ENCODE measurements at regions not wholly inside any gene's neighbourhood (a gene's known extent, or its start where the extent isn't known, plus 50 kb on each side); places are given as distances from the start of the nearest gene placed in this dataset.
"Not testable (repeated sequence)": the region's sequence is repeated elsewhere in the genome, so short reads cannot be mapped to it uniquely, and the experiment has no call there.

DNA sequence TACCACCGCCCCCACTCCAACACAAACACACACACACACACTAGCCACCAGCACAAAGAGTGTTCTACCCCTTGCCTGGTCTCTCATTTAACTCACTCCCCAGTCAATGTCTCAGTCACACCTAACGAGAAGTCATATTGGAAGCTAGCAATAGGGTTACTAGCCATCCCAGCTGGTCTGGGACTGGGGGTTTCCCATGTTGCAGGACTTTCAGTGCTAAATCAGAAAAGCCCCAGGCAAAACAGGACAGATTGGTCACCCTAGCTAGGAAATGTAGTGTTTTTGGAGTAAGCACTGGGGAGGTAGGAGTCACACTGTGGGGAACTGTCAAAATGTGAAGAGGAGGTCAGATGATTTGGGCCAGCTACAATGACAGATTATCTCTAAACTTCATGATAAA is 158.1 kb downstream of the UNC5CL start:
- DNase-seq: no peak

- DNase-seq: no peak
These were observed 159.9 kb downstream of the UNC5CL start for GRCh38 chr6:40879169-40879568.

- no peak for DNase-seq
These were observed 161.7 kb downstream of the UNC5CL start for GRCh38 chr6:40877362-40877761.

DNA sequence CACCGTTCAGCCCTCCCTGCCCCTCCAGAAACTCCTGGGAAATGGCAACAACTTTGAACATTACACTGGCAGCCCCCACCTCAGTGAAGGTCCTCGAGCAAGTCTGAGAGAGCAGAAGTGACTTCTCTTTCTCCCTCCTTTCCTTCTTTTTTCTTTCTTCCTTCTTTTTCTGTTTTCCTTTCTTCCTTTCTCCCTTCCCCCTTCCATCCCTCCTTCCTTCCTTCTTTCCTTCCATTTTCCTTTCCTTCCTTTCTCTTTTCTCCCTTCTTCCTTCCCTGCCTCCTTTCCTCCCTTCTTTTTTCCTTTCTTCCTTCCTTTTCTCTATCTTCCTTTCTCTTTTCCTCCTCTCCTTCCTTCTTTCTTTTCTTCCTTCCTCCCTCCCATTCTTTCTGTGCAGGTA is 162.7 kb downstream of the UNC5CL start:
- no peak for DNase-seq

GRCh38 chr6:40874495-40874894 is 164.5 kb downstream of the UNC5CL start:
- DNase-seq: no peak

DNA sequence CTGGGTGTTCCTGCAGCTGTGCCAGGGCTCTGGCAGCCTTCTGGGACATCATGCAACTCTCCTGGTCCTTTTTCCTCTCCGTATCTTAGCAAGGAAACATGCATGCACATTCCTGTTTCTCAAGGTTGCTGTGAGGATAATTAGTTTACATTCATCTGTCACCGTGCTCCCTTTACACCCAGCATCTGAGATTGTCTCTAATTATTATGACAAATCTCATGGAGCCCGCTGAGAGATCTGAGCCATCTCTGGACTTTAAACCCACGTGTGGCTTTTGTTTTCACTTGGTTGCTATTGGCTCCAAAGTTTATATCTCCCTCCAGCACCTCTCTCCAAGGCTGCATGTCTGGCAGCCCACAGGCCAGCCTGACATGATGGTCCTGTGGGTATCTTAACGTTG is 167.6 kb downstream of the UNC5CL start:
- DNase-seq: no peak

GRCh38 chr6:40868089-40868865 is 170.7 kb downstream of the UNC5CL start:
- not testable (repeated sequence) for DNase-seq

DNA sequence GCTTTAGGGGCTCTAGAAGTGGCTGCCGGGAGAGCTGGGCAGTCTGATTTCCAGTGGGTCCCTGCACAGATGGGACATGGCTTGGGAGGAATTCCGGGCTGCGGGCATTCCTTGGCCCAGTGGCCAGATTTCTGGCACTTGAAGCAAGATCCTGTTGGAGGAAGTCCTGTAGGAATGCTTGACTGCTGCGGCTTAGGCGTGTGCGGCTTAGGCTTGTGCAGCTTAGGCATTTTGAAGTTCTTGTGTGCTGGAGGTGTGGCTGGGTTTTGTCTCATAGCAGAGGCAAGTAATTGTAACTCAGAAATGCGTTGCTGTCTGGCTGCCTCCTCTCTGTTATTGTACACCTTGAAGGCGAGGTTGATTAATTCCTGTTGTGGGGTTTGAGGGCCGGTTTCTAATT is 171.5 kb downstream of the UNC5CL start:
- DNase-seq: not testable (repeated sequence)

DNA sequence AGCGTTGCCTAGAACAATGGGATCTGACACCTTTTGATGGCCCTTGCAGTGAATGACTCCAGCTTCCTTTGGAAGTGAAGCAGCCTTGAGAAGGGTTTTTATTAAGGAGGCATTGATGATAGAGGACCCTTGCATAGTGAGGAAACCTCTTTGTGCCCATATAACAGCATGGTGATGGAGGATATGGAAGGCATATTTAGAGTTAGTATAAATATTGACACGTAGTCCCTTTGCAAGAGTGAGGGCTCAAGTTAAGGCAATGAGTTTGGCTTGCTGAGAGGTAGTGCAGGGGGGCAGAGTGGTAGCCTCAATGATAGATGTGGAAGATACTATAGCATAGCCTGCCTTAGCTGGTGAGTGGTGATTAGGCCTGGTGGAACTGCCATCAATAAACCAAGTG is 173.8 kb downstream of the UNC5CL start:
- not testable (repeated sequence) for DNase-seq

DNA sequence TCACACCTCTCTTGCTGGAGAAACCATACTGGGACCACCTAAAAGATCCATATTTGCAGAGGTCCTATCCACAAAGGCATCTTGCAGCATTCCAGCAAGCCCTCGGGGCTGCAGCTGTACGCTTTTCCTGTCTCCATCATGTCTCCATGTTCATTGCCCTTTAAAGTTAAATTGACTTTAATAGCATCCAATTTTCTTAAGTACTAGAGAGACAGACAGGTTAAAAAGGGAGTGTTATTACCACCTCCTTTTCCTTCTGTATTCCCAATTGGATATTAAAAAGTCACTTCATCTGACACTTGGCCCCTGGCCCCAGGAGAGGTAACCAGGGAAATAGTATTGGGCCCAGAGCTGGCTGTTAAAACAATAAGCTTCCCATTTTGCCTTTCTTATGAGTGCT is 178.6 kb downstream of the UNC5CL start:
- DNase-seq: no peak

- no peak for DNase-seq
These were observed 182.8 kb downstream of the UNC5CL start for GRCh38 chr6:40856271-40856670.

- DNase-seq: no peak
These were observed 183.7 kb downstream of the UNC5CL start for GRCh38 chr6:40855168-40855880.

DNA sequence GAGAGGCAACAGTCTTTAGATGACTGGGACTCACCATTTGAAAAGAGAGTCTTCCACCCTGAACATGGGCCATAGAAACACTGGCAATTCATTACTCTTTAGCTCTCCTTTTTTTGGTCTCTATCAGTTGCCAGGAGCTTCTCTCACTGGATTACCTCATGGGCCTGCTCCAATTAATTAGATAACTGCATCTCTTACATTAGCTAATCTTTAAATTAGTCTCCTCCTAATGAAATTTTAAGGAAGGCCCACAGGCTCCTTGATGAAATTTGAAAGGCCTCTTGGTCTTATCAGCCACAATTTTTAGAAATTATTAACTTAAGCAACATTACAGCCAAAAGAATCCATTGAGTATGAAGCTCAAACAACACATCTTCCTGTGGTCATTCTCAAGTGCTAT is 184.4 kb downstream of the UNC5CL start:
- no peak for DNase-seq

DNA sequence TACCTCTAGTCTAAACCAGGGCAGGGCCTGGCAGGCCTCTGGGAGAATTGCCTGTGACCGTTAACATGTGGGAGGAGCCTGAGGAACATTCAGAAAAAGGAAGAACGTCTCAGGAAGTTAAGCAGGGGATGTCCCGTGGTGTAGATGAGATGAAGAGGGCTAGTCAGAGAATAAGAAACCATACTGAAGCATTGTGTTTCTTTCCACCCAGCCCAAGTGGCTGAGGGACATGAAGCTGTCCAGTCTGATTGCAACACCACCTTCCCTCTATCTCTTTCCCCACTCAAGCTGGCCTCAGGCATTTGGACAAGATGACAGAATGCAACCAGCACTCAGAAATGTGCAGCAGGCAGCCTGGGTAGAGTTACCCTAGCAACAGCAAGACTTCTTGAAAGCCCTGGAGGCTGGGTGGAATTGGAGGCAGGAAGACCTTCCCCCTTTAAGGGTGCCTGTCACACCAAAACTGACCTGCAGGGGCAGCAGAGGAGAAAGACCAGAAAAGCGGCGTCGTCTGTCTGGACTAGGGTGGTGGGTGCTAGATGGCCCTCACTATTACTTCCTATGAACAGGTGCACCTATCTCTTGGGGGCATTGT is 186.1 kb downstream of the UNC5CL start:
- DNase-seq: no peak

DNA sequence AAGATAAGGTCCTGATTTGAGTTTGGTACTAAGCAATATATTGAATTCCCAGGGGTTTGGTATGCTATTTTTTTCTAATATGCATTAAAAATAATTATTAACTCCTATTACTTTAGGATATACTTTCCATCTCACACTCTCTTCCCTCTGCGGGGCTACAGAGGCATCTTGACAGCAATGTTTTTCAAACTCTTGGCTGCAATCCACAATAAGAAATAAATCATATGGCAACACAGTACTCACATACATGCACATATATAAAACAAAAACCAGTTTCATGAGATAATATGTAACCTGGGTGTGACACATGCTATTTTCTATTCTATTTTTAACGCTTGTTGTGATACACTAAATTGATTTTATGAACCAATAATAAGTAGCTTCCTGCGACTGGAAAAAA is 189.5 kb downstream of the UNC5CL start:
- no peak for DNase-seq

DNA sequence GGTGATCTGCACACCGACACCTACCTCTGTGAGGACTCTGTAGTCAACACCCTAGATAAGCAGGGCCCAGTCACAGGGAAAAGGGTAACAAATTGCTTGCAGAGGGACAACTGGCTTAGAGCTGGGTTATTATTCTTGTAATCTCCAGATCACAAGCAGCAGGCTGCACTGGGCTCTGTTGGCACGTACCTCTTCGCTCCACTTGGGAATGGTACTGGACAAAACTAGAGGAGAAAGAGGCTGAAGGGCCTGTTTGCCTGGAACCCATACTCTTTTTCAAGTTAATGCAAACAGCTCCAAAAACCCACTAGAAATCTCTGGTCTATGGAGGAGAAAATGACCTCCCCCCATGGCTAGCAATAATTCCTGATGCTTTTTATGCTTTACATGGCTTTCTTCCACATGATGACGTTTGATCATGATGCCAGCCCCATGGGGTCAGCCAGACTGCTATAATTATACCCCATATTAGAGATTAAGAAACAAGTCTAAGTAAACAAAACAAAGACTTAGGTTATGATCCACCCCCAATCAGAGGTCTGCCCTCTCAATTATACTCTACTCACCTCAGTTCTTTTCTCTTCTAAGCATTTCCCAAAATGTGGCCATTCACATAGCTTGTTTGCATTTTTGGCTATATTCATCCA is 190.0 kb downstream of the UNC5CL start:
- DNase-seq: no peak

GRCh38 chr6:40848038-40848437 is 191.0 kb downstream of the UNC5CL start:
- no peak for DNase-seq

GRCh38 chr6:40845553-40845952 is 193.5 kb downstream of the UNC5CL start:
- peak; percentile 16 for DNase-seq

GRCh38 chr6:40844246-40844645 is 194.8 kb downstream of the UNC5CL start:
- no peak for DNase-seq

DNA sequence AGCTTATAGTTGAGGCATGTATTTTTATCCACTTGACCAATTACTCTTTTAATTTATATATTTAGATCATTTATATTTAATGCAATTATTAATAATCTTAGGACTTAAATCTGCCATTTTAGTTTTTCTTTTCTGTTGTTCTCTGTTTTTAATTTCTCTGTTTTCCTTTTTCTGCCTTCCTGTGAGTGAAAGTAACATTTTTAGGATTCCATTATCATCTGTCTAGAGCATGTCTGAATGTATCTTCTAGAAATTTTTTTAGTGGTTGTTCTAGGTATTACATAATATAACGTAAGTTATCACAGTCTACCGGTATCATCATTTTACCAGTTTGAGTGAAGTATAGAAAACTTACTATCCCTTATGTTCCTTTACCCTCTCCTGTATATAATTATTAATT is 197.3 kb downstream of the UNC5CL start:
- DNase-seq: no peak

GRCh38 chr6:40832691-40833090 is 206.3 kb downstream of the UNC5CL start:
- DNase-seq: no peak

GRCh38 chr6:40831381-40831780 is 207.6 kb downstream of the UNC5CL start:
- DNase-seq: no peak

DNA sequence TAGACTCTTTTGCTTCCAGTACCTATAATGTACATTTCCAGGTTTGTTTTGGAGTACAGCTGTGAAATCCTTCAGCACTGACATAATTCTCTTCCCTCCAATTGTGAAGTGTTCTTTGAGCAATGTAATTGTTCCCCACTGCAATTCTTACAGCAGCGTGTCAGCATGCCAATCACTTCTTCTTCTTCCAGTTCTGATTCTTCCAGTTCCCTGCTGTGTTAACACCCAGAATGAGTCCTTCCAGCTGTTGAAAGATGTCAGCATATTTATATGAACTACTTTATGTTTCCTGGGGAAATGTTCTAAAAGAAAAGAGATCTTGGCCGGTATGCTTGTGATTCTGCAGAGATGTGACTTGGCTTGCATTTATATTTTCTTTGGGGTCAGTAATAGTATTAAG is 213.9 kb downstream of the UNC5CL start:
- no peak for DNase-seq
